ENCODE measurements at regions not wholly inside any gene's neighbourhood (a gene's known extent, or its start where the extent isn't known, plus 50 kb on each side); places are given as distances from the start of the nearest gene placed in this dataset.

GRCh38 chr2:67841711-67842110 lies 221.1 kb downstream of the C1D start:
- Mint-ChIP-seq H3K9me3 (no peaks in the 10 kb centered on the region), H3K36me3 (ENCODE audit: low read depth) (no peaks in the 10 kb centered on the region), H3K27ac (no peak overlapping the region), H3K27me3 (ENCODE audit: low read depth, poor library complexity) (peaks cover 4% of the 10 kb centered on the region), H3K4me1 (peaks cover 70% of the 10 kb centered on the region), H3K4me3 (no peak overlapping the region)
- DNase-seq: no peak
- TF ChIP-seq, protein P1, sequence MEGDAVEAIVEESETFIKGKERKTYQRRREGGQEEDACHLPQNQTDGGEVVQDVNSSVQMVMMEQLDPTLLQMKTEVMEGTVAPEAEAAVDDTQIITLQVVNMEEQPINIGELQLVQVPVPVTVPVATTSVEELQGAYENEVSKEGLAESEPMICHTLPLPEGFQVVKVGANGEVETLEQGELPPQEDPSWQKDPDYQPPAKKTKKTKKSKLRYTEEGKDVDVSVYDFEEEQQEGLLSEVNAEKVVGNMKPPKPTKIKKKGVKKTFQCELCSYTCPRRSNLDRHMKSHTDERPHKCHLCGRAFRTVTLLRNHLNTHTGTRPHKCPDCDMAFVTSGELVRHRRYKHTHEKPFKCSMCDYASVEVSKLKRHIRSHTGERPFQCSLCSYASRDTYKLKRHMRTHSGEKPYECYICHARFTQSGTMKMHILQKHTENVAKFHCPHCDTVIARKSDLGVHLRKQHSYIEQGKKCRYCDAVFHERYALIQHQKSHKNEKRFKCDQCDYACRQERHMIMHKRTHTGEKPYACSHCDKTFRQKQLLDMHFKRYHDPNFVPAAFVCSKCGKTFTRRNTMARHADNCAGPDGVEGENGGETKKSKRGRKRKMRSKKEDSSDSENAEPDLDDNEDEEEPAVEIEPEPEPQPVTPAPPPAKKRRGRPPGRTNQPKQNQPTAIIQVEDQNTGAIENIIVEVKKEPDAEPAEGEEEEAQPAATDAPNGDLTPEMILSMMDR (IDR thresholded peaks at IDR 0.05): no peak

DNA sequence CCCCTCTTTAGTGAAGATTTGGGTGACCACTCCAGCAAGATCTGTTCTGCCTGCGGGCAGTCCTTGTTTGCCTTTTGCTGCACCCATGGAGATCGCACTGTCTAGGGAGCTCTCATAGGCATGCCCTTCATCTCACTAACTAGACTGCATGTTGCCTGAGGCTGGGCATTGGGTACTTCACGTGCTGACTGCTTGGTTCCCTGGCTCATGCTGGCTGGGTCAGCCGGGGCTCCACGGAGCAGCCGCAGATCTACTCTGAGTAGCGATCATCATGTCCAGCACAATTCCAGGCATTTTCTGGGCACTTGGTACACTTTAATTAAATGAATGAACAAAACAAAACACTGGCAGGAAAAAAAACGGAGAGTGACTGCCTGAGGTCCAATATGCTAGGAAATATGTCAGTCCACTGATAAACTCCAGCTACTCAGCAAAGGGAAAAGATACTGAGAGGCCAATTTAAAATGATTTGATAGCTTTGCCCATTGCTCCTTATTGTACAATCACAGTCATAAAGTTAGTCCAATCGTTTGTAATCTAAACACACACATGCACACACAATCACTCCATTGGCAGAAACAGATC lies 220.3 kb downstream of the C1D start:
- Mint-ChIP-seq H3K9me3 (no peaks in the 10 kb centered on the region), H3K27me3 (ENCODE audit: low read depth, poor library complexity) (peaks cover 4% of the 10 kb centered on the region), H3K27ac (no peak overlapping the region), H3K36me3 (ENCODE audit: low read depth) (no peaks in the 10 kb centered on the region), H3K4me1 (peaks cover 69% of the 10 kb centered on the region), H3K4me3 (no peak overlapping the region)
- DNase-seq: no peak
- TF ChIP-seq, protein P1 (IDR thresholded peaks at IDR 0.05): no peak

DNA sequence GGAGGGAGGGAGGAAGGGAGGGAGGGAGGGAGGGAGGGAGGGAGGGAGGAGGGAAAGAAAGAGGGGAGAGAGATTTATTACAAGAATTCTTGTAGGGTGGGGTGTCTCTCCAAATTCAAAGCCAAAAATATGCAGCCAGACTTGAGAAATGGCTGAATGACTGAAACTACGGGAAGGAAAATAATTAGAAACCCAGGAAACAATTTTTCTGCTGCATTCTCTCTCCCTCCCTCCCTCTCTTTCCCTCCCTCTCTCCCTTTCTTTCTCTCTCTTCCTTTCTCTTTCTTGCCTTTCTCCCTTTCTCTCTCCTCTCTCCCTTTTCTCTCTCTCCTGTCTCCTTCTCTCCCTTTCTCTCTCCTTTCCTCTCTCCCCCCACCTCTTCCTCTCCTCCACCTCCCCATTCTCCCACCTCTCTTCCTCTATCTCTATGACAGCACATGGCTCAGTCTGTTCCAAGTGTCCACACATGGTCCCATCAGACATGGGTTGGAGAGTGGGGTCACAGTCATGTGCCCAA lies 218.7 kb downstream of the C1D start:
- DNase-seq: no peak
- H3K36me3 Mint-ChIP-seq (ENCODE audit: low read depth): no peaks in the 10 kb centered on the region
- H3K27ac Mint-ChIP-seq: no peak overlapping the region
- H3K4me3 Mint-ChIP-seq: no peak overlapping the region
- H3K4me1 Mint-ChIP-seq: peaks cover 78% of the 10 kb centered on the region
- H3K27me3 Mint-ChIP-seq (ENCODE audit: low read depth, poor library complexity): peaks cover 4% of the 10 kb centered on the region
- H3K9me3 Mint-ChIP-seq: no peaks in the 10 kb centered on the region
- TF ChIP-seq, protein P1 (IDR thresholded peaks at IDR 0.05): no peak

GRCh38 chr2:67845621-67846369 lies 217.0 kb downstream of the C1D start:
- DNase-seq: no peak
- no peaks in the 10 kb centered on the region for H3K9me3 Mint-ChIP-seq
- TF ChIP-seq, protein P1 (IDR thresholded peaks at IDR 0.05): no peak
- peaks cover 62% of the 10 kb centered on the region for H3K4me1 Mint-ChIP-seq
- peak overlapping the region; percentile 49 for H3K27ac Mint-ChIP-seq
- peak overlapping the region; percentile 52 for H3K4me3 Mint-ChIP-seq
- peaks cover 4% of the 10 kb centered on the region for H3K27me3 Mint-ChIP-seq (ENCODE audit: low read depth, poor library complexity)
- H3K36me3 Mint-ChIP-seq (ENCODE audit: low read depth): no peaks in the 10 kb centered on the region

- DNase-seq: peak; percentile 76
- H3K4me3 Mint-ChIP-seq: peak overlapping the region; percentile 52
- H3K27me3 Mint-ChIP-seq (ENCODE audit: low read depth, poor library complexity): peaks cover 4% of the 10 kb centered on the region
- H3K9me3 Mint-ChIP-seq: no peaks in the 10 kb centered on the region
- no peaks in the 10 kb centered on the region for H3K36me3 Mint-ChIP-seq (ENCODE audit: low read depth)
- H3K27ac Mint-ChIP-seq: peak overlapping the region; percentile 52
- TF ChIP-seq, protein P1 (IDR thresholded peaks at IDR 0.05): peak; percentile 77
- H3K4me1 Mint-ChIP-seq: peaks cover 65% of the 10 kb centered on the region
Observed at GRCh38 chr2:67846370-67847070, 216.3 kb downstream of the C1D start.

Measured in nephron progenitor cell (in vitro differentiated cells).